IMR-90 (cell line): ENCODE measurements at regions not wholly inside any gene's neighbourhood (a gene's known extent, or its start where the extent isn't known, plus 50 kb on each side); places are given as distances from the start of the nearest gene placed in this dataset.

Source experiments
- CTCF ChIP-seq: conservative IDR thresholded peaks from 2 replicates; pipeline ENCODE4 v1.5.1; 2012; ENCODE audit warnings: mild to moderate bottlenecking, low read depth, low read length, improper control_type of control experiment
- ELK1 ChIP-seq: fragments of 150-350 bp; IDR thresholded peaks from 2 replicates; pipeline ENCODE4 v1.6.1; 2016; ENCODE audit warnings: low read depth, mild to moderate bottlenecking, low read length, moderate library complexity, borderline replicate concordance
- FOS ChIP-seq: fragments of 150-350 bp; IDR thresholded peaks from 2 replicates; pipeline ENCODE4 v1.6.1; 2016; ENCODE audit warnings: low read depth, low read length

- TF ChIP-seq ELK1 = no peak
- no peak for TF ChIP-seq CTCF
- no peak for TF ChIP-seq FOS
Observed at GRCh38 chr12:14138495-14138894, 157.1 kb upstream of the GRIN2B start.
